HG03025 (cell line): ENCODE measurements at regions not wholly inside any gene's neighbourhood (a gene's known extent, or its start where the extent isn't known, plus 50 kb on each side); places are given as distances from the start of the nearest gene placed in this dataset.

Experiments
- ATAC-seq: cut with Tn5 transposase; IDR thresholded peaks from one replicate; pipeline ENCODE4 v1.9.1; 2021; ENCODE audit warnings: mild to moderate bottlenecking, moderate library complexity; ENCODE audit not compliant: unreplicated experiment, low FRiP score

DNA sequence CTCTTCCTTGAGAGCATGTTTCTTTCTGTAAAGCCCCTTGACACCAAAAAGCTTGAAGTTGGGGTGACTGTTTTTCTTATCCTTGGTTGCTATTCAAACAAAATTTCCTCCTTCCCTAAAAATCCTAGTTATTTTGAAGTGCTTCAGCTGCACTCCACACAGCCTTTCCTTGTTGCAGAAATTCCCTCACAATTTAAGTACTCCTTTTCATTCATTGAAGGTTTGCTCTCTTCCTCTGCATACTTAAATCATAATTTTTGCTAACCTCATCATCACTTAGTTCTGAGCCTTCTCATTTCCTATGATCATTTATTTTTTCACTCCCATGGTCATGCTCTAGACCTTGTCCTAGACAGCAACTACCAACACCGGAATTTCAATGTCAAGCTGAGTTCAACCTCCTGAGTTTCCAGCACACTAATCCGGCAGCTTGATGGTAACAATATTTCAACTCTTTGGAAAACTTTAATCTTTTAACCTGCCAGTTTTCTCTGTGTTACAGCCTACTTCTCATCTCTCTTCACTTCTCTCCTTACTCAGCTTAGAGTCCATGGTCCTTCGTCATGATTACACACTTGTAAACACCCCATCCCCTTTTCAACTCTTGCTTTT is 78.7 kb upstream of the ACTBL2 start:
- ATAC-seq: no peak

- no peak for ATAC-seq
Measured at GRCh38 chr5:57559110-57559635, 76.6 kb upstream of the ACTBL2 start.

DNA sequence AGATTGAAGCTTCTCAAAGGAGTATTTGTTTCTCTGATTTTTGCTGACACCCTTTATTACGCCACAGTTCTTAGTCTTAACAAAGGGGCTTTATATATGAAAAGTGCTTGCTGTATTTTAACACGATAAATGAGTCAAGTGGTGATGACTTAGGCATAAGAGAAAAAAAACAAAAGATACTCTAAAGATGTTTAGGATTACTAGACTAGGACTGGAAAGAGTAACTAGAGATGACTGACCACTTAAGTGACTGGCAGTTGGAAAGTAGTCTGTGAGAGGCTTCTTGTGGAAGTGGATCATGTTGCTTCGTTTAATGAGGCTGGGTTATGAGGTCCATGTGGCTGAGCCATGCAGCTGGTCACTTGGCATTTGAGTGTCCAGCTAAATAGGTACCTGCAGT is 69.4 kb upstream of the ACTBL2 start:
- ATAC-seq: no peak

DNA sequence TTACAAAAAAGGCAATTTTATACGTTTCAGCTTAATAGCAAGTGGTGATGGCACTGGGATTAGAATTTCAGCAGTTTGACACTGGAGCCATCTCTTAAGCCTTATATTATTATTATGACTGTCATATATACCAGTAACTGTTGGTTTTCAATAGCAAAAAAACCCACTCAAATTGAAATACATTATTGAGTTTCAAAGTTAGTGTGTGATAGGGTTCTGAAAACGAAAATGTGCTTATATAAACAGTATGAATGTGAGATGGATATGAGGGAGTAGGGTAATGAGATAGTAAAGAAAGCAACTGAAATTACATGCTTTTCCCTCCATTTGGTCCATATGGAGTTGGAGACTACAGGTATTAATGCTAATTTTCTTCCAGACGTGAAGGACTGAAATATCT is 68.6 kb upstream of the ACTBL2 start:
- no peak for ATAC-seq

DNA sequence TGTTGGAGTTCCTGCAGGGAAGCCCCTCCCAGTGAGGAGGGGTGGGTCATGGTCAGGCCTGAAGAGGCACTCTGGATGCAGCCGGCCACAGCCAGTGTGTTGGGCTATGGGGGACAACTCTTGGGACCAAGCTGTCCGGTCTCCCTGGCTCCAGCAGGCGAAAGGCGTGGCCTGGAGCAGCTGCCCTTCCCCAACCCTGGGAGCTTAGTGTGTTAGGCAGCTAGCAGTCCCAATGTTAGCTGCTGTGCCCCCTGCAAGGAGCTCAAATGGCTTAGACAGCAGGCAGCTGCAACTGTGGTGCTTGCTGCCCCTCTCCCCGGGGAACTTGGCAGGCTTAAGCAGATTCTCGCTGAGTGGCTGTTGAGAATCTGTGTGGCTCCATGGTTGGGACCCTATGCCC is 67.5 kb upstream of the ACTBL2 start:
- ATAC-seq: no peak

DNA sequence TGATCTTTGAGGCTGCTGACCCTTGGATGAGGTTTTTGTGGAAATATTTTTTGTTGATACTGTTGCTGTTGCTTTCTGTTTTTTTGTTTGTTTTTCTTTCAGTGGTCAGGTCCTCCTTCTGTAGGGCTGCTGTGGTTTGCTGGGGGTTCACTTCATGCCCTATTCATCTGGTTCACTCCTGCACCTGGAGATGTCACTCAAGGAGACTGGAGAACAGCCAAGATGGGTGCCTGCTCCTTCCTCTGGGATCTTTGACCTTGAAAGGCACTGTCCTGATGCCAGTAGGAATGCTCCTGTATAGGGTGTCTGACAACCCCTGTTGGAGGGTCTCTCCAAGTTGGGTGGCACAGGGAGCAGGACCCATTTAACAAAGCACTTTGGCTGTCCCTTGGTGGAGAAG is 67.0 kb upstream of the ACTBL2 start:
- no peak for ATAC-seq

DNA sequence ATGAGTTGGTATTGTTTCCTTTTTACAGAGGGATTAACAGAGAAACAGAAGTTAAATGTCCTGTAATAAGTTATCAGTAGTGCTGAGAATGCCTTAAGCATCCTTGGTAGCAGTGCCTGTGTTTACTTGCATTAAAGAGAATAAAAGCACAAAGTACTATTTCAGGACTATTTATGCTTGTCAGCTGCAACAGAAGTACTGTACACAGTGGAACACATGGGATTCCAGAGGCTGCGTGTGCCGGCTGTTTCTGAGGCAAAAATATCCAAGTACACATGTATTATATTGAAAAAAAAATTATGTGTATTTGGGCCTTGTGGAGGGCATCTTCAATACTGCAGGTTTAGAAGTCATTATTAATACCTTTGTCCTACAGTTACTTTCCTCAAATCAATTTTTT is 58.2 kb upstream of the ACTBL2 start:
- ATAC-seq: no peak

DNA sequence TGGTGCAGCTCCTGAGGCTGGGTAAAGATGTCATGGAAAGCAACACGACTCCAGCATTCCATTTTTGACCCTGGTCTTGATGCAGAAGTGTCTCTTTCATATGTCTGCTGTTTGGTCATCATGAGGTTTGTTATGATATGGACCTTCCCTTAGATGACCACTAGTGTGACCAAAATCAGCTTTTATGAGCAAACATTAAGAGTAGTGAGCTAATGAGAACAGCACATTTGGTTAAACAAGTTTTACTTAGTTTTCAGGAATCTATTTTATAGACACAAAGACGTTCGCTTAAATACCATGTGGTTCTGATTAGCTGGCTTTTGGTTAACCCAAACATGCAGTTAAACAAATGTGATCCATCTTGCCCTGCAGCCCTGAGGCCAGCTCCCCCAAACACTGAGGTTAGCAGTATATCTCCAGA is 56.7 kb upstream of the ACTBL2 start:
- no peak for ATAC-seq

DNA sequence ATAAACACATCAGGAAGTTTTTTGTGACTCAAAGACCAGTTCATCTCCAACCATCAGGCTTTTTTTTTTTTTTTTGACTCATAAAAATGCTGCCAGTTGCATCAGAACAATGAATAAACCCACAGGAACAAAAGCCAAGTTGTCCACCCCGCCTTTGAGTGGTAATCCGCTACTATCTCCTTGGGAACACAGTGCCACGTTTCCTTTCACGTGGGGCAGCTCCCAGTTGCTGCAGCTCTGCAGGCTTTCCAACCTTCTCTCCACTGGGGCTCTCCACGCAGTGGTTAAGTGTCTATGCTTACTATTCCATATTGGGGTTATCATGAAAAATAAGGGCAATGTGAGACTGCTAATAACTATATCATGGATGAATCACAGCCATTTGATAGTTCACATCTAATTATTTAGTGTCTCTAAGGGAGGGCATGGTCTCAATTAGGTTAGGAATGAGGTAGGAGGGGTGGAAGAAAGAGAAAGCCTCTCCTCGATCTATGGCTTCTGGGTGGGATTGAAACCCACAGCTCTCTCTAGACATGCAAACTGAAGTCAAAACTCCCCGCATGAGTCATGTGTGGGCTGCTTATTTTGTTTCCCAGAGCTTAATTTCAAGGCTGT is 55.8 kb upstream of the ACTBL2 start:
- no peak for ATAC-seq

DNA sequence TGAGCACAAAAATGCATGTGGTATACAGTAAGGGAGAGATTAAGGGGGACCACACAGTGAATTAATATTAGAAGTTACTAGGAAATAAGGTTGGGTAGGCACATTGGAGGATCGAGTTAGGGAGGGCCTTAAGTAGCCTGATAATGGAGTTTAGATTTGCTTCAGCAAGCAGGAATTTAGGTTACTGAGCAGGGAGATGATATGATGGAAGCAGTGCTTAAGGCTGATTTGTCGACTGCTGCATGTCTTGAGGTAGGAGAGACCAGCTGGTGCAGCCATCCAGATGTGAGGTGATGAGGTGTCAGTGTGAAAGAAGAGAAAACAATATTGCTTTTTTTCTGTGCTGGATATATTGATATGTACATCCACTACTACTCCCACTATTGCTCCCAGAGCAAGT is 55.2 kb upstream of the ACTBL2 start:
- ATAC-seq: no peak

DNA sequence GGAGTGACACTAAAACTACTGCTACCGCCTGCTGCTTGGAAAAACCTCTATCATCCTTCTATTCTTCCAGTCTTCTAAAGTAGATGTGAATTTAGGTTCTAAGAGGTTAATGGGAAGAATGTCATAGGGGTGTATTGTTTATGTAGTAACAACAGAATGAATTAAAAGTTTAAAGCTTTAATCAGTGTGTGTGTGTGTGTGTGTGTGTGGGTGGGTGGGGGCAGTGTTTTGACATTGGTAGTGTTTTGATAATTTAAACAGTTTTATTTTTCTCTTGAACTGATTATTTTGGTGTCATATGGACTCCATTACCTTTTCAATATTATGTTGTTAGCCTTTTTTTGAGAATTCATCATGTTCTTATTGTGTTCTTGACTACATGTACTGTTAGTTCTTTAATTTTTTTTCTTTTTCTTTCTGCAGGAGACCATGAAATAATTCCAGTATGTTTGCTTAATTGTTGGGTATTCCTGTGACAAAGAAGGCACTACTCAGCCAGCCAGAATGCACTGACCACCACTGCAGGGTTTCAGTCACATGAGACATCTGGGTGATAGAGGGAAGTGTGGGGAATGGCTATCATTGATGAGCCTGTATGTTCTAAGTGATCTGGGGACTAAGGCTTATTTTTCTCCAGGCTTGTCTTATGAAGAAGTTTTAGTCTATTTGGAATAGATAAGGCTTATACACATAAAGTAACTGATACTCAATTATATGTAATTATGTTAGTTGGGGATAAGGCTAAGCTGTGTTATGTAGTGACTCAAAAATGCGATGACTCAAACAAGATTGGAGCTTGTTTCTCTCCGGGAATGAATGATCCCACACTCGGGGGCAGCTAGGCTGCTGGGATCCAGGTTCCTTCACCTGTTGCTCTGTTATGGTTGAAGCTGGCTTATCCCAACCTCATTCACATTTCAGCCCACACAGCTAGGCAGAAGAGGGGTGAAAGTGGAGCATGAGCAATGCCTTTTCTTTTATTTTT is 50.2 kb upstream of the ACTBL2 start:
- ATAC-seq: no peak
